Dedifferentiated amniotic fluid mesenchymal stem cell (primary cell): ENCODE measurements at regions not wholly inside any gene's neighbourhood (a gene's known extent, or its start where the extent isn't known, plus 50 kb on each side); places are given as distances from the start of the nearest gene placed in this dataset.
"Not testable (repeated sequence)": the region's sequence is repeated elsewhere in the genome, so short reads cannot be mapped to it uniquely, and the experiment has no call there.

Experiments
- DNase-seq: peaks from one replicate; pipeline ENCODE4 v3.0.0-alpha.2; 2016; ENCODE audit errors: extremely low spot score

DNA sequence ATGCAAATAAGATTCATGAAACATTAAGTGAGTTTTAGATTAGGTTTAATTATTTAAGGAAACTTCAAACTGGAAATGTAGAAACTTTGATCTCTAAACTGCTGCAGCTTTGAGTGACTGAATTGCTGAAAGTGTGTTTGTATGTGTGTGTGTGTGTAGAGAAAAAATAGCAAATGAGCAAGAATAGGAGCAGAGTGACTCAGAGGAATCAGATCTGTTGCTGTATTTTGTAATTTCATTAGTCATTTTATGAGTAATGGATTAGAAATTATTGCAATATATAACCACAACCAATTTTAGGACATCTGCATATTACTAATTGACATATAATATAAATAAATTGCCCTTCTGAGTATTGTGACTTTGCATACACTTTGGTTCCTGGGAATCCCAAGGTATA, 52.8 kb upstream of the SLC9A9 start:
- DNase-seq = peak; percentile 70

DNA sequence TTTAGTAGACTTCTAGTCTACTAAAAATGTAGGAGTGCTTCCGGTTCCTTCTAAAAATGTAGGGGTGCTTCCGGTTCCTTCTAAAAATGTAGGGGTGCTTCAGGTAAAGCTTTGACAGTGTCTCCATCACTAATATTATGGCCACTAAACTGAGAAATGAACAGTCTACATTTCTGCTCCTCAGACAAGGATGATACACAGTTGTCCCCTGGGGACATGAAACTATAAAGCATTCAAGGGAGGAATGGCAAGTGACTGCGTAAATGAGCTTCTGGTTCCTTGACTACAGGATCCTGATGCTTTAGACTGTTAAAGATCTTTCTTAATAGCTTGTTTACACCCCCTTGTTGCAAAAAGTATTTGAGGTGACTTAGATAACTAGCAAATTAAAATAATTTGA, 53.9 kb upstream of the SLC9A9 start:
- no peak for DNase-seq

DNA sequence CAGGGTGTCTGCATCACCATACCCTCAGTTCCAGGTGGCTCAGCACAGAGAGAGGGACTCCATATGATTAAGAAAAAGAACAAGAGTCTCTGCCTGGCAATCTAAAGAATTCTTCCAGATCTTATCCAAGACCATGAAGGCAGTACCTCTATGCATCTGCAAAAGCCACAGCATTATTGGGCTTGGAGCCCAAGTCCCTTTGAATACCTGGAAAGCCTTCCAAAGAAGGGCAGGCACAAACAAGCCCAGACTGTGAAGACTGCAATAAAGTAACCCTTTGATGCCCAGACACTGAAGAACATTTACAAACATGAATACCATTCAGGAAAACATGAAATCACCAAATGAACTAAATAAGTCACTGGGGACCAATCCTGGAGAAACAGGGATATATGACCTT, 60.9 kb upstream of the DIPK2A start:
- DNase-seq = no peak

DNA sequence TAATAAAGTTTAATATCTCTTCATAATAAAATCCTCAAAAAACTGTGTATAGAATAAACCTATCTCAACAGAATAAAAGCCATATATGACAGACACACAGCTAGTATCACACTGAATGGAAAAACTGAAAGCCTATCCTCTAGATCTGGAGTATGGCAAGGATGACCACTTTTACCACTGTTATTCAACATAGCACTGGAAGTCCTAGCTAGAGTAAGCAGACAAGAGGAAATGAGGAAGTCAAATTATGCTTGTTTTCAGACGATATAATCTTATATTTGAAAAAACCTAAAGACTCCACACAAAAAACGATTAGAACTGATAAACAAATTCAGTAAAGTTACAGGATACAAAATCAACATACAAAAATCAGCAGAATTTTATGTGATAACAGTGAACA, 57.4 kb upstream of the DIPK2A start:
- DNase-seq = no peak

DNA sequence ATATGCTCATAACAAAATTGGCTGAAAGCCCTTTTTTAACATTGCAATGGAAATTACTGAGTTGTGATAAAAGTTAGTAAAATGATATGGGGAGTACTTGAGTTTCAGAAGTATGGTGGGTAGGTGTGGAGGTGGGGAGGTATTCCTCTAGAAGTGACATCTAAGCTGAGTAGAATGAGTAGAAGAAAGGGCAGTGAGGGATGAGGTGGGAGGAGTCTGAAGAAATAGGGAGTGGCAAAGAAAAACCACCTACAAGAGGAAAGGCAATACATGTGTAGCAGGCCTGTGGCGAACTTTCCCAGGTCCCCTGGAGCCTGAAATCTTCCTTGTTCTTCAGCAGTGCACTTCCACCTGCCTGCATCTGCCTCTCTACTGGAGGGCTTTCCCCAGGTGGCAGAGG, 52.8 kb upstream of the DIPK2A start:
- DNase-seq = no peak

DNA sequence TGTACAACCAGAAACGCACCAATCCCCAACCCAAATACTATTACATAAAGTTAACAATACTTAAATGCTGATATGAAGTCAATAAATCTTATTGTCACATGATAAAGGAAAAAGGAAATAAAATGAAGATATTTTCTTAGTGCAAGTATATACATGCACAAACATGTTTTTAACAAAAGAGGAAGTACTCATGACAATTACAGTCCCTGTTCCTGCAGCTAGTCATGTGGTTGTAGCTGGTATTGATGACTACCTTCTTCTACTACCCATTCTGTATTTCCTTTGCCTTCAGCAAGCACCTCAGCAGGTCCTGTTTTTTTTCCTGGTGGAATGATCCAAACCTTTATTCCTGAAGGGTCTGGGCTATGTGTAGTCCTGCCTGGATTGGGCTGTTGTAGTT, 50.4 kb upstream of the DIPK2A start:
- not testable (repeated sequence) for DNase-seq
